HT1080 (cell line): ENCODE measurements at regions not wholly inside any gene's neighbourhood (a gene's known extent, or its start where the extent isn't known, plus 50 kb on each side); places are given as distances from the start of the nearest gene placed in this dataset.
"Not testable (repeated sequence)": the region's sequence is repeated elsewhere in the genome, so short reads cannot be mapped to it uniquely, and the experiment has no call there.

Experiments used
- DNase-seq: peaks from one replicate; pipeline ENCODE4 v3.0.0-alpha.2; 2015; ENCODE audit warnings: low read depth

- no peak for DNase-seq
Measured at GRCh38 chr1:29416267-29417146, 180.2 kb downstream of the PTPRU start.

- no peak for DNase-seq
Measured at GRCh38 chr1:29415861-29416260, 179.5 kb downstream of the PTPRU start.

- peak; percentile 38 for DNase-seq
Measured at GRCh38 chr1:29415156-29415830, 179.0 kb downstream of the PTPRU start.

GRCh38 chr1:29414086-29414485 lies 177.8 kb downstream of the PTPRU start:
- DNase-seq: no peak

- DNase-seq: no peak
Measured at GRCh38 chr1:29413661-29414060, 177.3 kb downstream of the PTPRU start.

- DNase-seq: no peak
Measured at GRCh38 chr1:29412591-29412990, 176.3 kb downstream of the PTPRU start.

- DNase-seq: no peak
Measured at GRCh38 chr1:29410476-29410875, 174.2 kb downstream of the PTPRU start.

GRCh38 chr1:29409616-29410015 lies 173.3 kb downstream of the PTPRU start:
- DNase-seq: no peak

GRCh38 chr1:29408831-29409605 lies 172.7 kb downstream of the PTPRU start:
- no peak for DNase-seq

GRCh38 chr1:29406814-29407213 lies 170.5 kb downstream of the PTPRU start:
- no peak for DNase-seq

- DNase-seq: not testable (repeated sequence)
Measured at GRCh38 chr1:29400203-29400602, 163.9 kb downstream of the PTPRU start.

- DNase-seq: no peak
Measured at GRCh38 chr1:29399465-29399864, 163.1 kb downstream of the PTPRU start.

- peak; percentile 64 for DNase-seq
Measured at GRCh38 chr1:29398431-29398830, 162.1 kb downstream of the PTPRU start.

- DNase-seq: no peak
Measured at GRCh38 chr1:29397981-29398380, 161.7 kb downstream of the PTPRU start.

- DNase-seq: no peak
Measured at GRCh38 chr1:29397256-29397590, 160.9 kb downstream of the PTPRU start.

- no peak for DNase-seq
Measured at GRCh38 chr1:29396438-29397255, 160.3 kb downstream of the PTPRU start.

GRCh38 chr1:29395736-29396437 lies 159.6 kb downstream of the PTPRU start:
- no peak for DNase-seq

GRCh38 chr1:29394521-29395225 lies 158.4 kb downstream of the PTPRU start:
- no peak for DNase-seq

GRCh38 chr1:29393451-29393826 lies 157.1 kb downstream of the PTPRU start:
- DNase-seq: no peak
